Left ventricle myocardium inferior (tissue), 1 donor: ENCODE measurements at regions not wholly inside any gene's neighbourhood (a gene's known extent, or its start where the extent isn't known, plus 50 kb on each side); places are given as distances from the start of the nearest gene placed in this dataset.

Experiments used
- DNase-seq: peaks from one replicate; pipeline ENCODE4 v3.0.0-alpha.2; 2020
- H3K27ac ChIP-seq: fragments of 200-600 bp; replicated peaks from 2 replicates; pipeline ENCODE4 v1.8.0; 2021
- H3K27me3 ChIP-seq: fragments of 200-600 bp; 2 replicates; pipeline ENCODE4 v1.8.0; 2021; ENCODE audit warnings: low read depth
- H3K36me3 ChIP-seq: fragments of 200-600 bp; 2 replicates; pipeline ENCODE4 v1.8.0; 2021
- H3K4me1 ChIP-seq: fragments of 200-600 bp; 2 replicates; pipeline ENCODE4 v1.8.0; 2021
- H3K4me3 ChIP-seq: fragments of 200-600 bp; 2 replicates; pipeline ENCODE4 v1.8.0; 2021; ENCODE audit warnings: mild to moderate bottlenecking, moderate library complexity
- H3K9me3 ChIP-seq: fragments of 200-600 bp; replicated peaks from 2 replicates; pipeline ENCODE4 v1.8.0; 2021
- CTCF ChIP-seq: fragments of 200-600 bp; IDR thresholded peaks from 2 replicates; pipeline ENCODE4 v1.8.0; 2021; ENCODE audit warnings: antibody characterized with exemption, mild to moderate bottlenecking, borderline replicate concordance
- intact Hi-C: fragments of 100-400 bp; cut with micrococcal nuclease; formaldehyde crosslinking; loops from one replicate; pipeline ENCODE4 v1.11.0; 2022
- donor health status: DM: no; HTN: yes; CAD: no; lungs with severe emphysema.

GRCh38 chr7:115406219-115406618 is 484.3 kb downstream of the MDFIC start:
- DNase-seq: no peak
- Histone ChIP-seq H3K27ac (no peak overlapping the region), H3K4me3 (no peak overlapping the region), H3K4me1 (no peaks in the 10 kb centered on the region), H3K36me3 (no peaks in the 10 kb centered on the region), H3K9me3 (peaks cover 16% of the 10 kb centered on the region), H3K27me3 (no peaks in the 10 kb centered on the region)
- intact Hi-C loops: no loop called here
- no peak for TF ChIP-seq CTCF

GRCh38 chr7:115387137-115387536 is 465.2 kb downstream of the MDFIC start:
- intact Hi-C loops: no loop called here

GRCh38 chr7:115379321-115379720 is 457.4 kb downstream of the MDFIC start:
- no peaks in the 10 kb centered on the region for H3K36me3 ChIP-seq
- H3K4me1 ChIP-seq: no peaks in the 10 kb centered on the region
- no peak overlapping the region for H3K4me3 ChIP-seq
- TF ChIP-seq CTCF: no peak
- no peaks in the 10 kb centered on the region for H3K9me3 ChIP-seq
- no peaks in the 10 kb centered on the region for H3K27me3 ChIP-seq
- no peak for DNase-seq
- intact Hi-C loops: no loop called here
- no peak overlapping the region for H3K27ac ChIP-seq

More at GRCh38 chr7:115387137-115387536, 465.2 kb downstream of the MDFIC start:
- Histone ChIP-seq H3K9me3 (no peaks in the 10 kb centered on the region), H3K4me3 (no peak overlapping the region), H3K27ac (no peak overlapping the region), H3K36me3 (no peaks in the 10 kb centered on the region), H3K27me3 (no peaks in the 10 kb centered on the region), H3K4me1 (no peaks in the 10 kb centered on the region)
- TF ChIP-seq CTCF: no peak
- DNase-seq: no peak

- H3K4me3 ChIP-seq: no peak overlapping the region
- H3K9me3 ChIP-seq: peaks cover 15% of the 10 kb centered on the region
- no peaks in the 10 kb centered on the region for H3K36me3 ChIP-seq
- no peaks in the 10 kb centered on the region for H3K27me3 ChIP-seq
- DNase-seq: no peak
- no peak overlapping the region for H3K27ac ChIP-seq
- no peak for TF ChIP-seq CTCF
- H3K4me1 ChIP-seq: no peaks in the 10 kb centered on the region
- intact Hi-C loops: no loop called here
Measured at GRCh38 chr7:115368998-115369397, 447.1 kb downstream of the MDFIC start.

GRCh38 chr7:115363916-115364315 is 442.0 kb downstream of the MDFIC start:
- intact Hi-C loops: no loop called here
- Histone ChIP-seq H3K36me3 (no peaks in the 10 kb centered on the region), H3K27me3 (no peaks in the 10 kb centered on the region), H3K4me3 (no peak overlapping the region), H3K27ac (no peak overlapping the region), H3K4me1 (no peaks in the 10 kb centered on the region), H3K9me3 (peaks cover 15% of the 10 kb centered on the region)
- no peak for DNase-seq
- no peak for TF ChIP-seq CTCF

GRCh38 chr7:115359955-115360354 is 438.1 kb downstream of the MDFIC start:
- no peaks in the 10 kb centered on the region for H3K4me1 ChIP-seq
- TF ChIP-seq CTCF: no peak
- H3K27ac ChIP-seq: no peak overlapping the region
- no peaks in the 10 kb centered on the region for H3K36me3 ChIP-seq
- intact Hi-C loops: no loop called here
- no peak overlapping the region for H3K4me3 ChIP-seq
- peaks cover 7% of the 10 kb centered on the region for H3K9me3 ChIP-seq
- H3K27me3 ChIP-seq: no peaks in the 10 kb centered on the region
- no peak for DNase-seq
